Small intestine (tissue), 7 donors: ENCODE measurements at regions not wholly inside any gene's neighbourhood (a gene's known extent, or its start where the extent isn't known, plus 50 kb on each side); places are given as distances from the start of the nearest gene placed in this dataset.

Experiments used
- DNase-seq, 2 donors: peaks; one replicate each; pipeline versions ENCODE4 v3.0.0 to v3.0.0-alpha.2; 2013
- FAIRE-seq: peaks from 2 replicates; lab custom pipeline; 2012; peaks lifted over from hg19 to GRCh38; lab: Jason Lieb, UNC
- H3K27ac ChIP-seq, 3 donors: one replicate each; pipeline ENCODE4 v1.5.1; 2013; ENCODE audit warnings: low read length in 2 of 3, mild to moderate bottlenecking in 2 of 3, control low read depth in 1 of 3, inconsistent platforms in 1 of 3, low read depth in 1 of 3, moderate library complexity in 1 of 3
- H3K27me3 ChIP-seq, 3 donors: one replicate each; pipeline ENCODE4 v1.6.1; 2013; ENCODE audit warnings: low read length in 3 of 3, inconsistent platforms in 1 of 3; ENCODE audit not compliant: control insufficient read depth in 3 of 3, insufficient read depth in 3 of 3
- H3K36me3 ChIP-seq, 3 donors: one replicate each; pipeline ENCODE4 v1.6.1; 2013; ENCODE audit warnings: low read length in 3 of 3, inconsistent platforms in 1 of 3, low read depth in 1 of 3, mild to moderate bottlenecking in 1 of 3, moderate library complexity in 1 of 3; ENCODE audit not compliant: control insufficient read depth in 3 of 3, insufficient read depth in 2 of 3
- H3K4me1 ChIP-seq, 3 donors: one replicate each; pipeline ENCODE4 v1.6.1; 2013; ENCODE audit warnings: low read length in 2 of 3, inconsistent platforms in 1 of 3, low read depth in 1 of 3, mild to moderate bottlenecking in 1 of 3, moderate library complexity in 1 of 3; ENCODE audit not compliant: control insufficient read depth in 3 of 3, insufficient read depth in 2 of 3
- H3K4me3 ChIP-seq, 3 donors: one replicate each; pipeline ENCODE4 v1.5.1; 2013; ENCODE audit warnings: low read length in 3 of 3, control low read depth in 1 of 3, inconsistent platforms in 1 of 3, low read depth in 1 of 3, mild to moderate bottlenecking in 1 of 3, moderate library complexity in 1 of 3
- H3K9me3 ChIP-seq, 2 donors: one replicate each; pipeline ENCODE4 v1.6.1; 2013; ENCODE audit warnings: low read depth in 1 of 2, low read length in 1 of 2; ENCODE audit not compliant: control insufficient read depth in 2 of 2, insufficient read depth in 1 of 2
- WGBS, 3 donors: extraction: QIAGEN DNeasy Blood & Tissue Kit; methylation state at CpG; one replicate each; pipeline ENCODE4 v1.1.7; 2013; 5-methylcytosine and 5-hydroxymethylcytosine counted together
- donor health status: healthy with polysubstance abuse.
- donor health status: control.
- donor health status: control.
- donor health status: Bipolar disorder and iron deficiency.
- donor health status: healthy.

- FAIRE-seq (no peak), DNase-seq (no peak)
- no peaks in the 10 kb centered on the region for H3K4me1 ChIP-seq
- H3K4me3 ChIP-seq = no peak overlapping the region
- H3K36me3 ChIP-seq = no peaks in the 10 kb centered on the region
- H3K27ac ChIP-seq = no peak overlapping the region
- H3K9me3 ChIP-seq = no peaks in the 10 kb centered on the region
- 80 to 86% (median 84%) methylated on average over 4 of the region's 4 CpGs for WGBS, 3 donors
- H3K27me3 ChIP-seq = no peaks in the 10 kb centered on the region
Observed at GRCh38 chr15:47411733-47412132, 305.6 kb upstream of the SEMA6D start.

DNA sequence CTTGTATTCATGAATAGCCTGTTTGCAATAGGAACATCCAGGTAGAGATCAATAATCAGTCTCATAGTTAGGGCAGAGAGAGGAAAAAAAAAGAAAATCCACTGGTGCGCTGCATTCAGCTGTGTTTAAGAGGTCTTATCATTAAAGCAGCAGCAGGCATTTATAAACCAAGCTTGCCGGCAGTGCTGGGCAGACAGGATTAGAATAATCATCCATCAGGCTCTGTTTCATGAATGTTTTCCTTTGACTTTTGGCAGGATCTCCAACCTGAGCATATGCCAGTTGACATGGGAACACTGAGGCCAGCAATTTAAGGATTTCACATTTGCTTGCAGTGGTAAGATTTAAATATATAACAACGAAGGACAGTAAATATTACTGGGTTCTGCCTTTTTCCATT, 305.2 kb upstream of the SEMA6D start:
- H3K27me3 ChIP-seq = no peaks in the 10 kb centered on the region
- H3K4me1 ChIP-seq = no peaks in the 10 kb centered on the region
- FAIRE-seq (no peak), DNase-seq (no peak)
- H3K4me3 ChIP-seq = no peak overlapping the region
- WGBS, 3 donors = 57 to 77% (median 73%) methylated on average over 3 of the region's 3 CpGs
- no peaks in the 10 kb centered on the region for H3K9me3 ChIP-seq
- H3K27ac ChIP-seq = no peak overlapping the region
- H3K36me3 ChIP-seq = no peaks in the 10 kb centered on the region

- DNase-seq = no peak
- Histone ChIP-seq H3K27me3 (no peaks in the 10 kb centered on the region), H3K4me3 (no peak overlapping the region), H3K9me3 (no peaks in the 10 kb centered on the region), H3K36me3 (no peaks in the 10 kb centered on the region), H3K27ac (no peak overlapping the region), H3K4me1 (no peaks in the 10 kb centered on the region)
- FAIRE-seq = no peak
- 93 to 97% (median 96%) methylated on average over 4 of the region's 4 CpGs for WGBS, 3 donors
Observed at GRCh38 chr15:47412802-47413201, 304.5 kb upstream of the SEMA6D start.

DNA sequence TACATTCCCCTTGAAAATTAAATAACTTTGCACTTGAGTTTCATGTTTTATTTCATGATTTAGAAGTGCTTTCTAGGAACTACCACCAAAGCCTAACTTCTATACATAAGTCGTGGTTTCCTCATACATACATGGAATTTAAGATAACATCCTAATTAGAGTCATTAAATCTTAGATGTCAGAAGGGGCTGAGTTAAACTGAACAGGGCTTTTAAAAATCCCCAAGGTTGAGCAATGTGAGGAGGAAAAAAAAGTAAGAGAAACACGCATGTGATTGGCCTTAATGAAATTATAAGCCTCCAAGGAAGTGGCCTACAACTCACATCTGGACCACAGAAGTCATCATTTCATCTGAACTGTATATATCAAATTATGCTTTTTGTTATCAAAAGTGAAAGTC, 303.1 kb upstream of the SEMA6D start:
- Histone ChIP-seq H3K4me3 (no peak overlapping the region), H3K36me3 (no peaks in the 10 kb centered on the region), H3K27me3 (no peaks in the 10 kb centered on the region), H3K27ac (no peak overlapping the region), H3K4me1 (no peaks in the 10 kb centered on the region), H3K9me3 (no peaks in the 10 kb centered on the region)
- DNase-seq = no peak
- 64 to 70% (median 69%) methylated on average over 2 of the region's 2 CpGs for WGBS, 3 donors
- no peak for FAIRE-seq

GRCh38 chr15:47415539-47415971, 301.8 kb upstream of the SEMA6D start:
- FAIRE-seq = no peak
- Histone ChIP-seq H3K27ac (no peak overlapping the region), H3K4me1 (no peaks in the 10 kb centered on the region), H3K4me3 (no peak overlapping the region), H3K9me3 (no peaks in the 10 kb centered on the region), H3K27me3 (no peaks in the 10 kb centered on the region), H3K36me3 (no peaks in the 10 kb centered on the region)
- DNase-seq = no peak
- WGBS, 3 donors = 71 to 79% (median 75%) methylated on average over 1 of the region's 1 CpG

DNA sequence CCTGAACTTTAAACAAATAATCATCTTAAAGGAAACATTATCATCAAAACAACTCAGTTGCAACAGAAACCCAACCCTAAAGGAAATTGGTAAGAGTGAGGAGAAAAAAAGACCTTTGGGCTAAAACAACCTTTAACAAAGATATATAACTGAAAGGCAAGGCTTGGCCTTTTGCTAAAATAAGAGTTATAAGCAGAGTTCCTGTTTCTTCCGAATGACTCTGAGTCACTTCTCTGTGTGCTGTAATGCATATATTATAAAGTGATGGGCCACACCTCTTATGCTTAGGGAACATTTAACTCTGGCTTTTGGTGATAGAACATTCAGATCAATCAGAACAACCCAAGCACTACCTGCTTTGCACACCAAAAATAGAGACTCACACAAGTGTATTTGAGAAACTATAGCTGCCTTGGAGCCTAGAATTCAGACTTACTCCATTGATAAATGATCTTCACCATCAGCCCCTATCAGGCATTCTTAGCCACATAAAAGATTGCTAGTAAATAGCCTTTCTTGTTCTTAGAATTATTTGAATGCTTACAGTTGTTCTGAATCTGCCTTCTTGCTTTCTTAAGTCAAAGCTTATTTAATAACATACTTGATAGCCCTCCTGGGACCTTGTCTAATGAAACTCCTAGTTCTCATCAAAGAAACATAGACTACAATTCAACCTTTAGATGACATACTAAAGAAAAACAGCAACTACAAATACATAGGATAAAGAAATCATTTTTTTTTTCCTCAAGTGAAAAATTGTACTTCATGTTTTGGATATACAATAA, 294.2 kb upstream of the SEMA6D start:
- Histone ChIP-seq H3K36me3 (no peaks in the 10 kb centered on the region), H3K4me1 (no peaks in the 10 kb centered on the region), H3K27ac (no peak overlapping the region), H3K27me3 (no peaks in the 10 kb centered on the region), H3K9me3 (no peaks in the 10 kb centered on the region), H3K4me3 (no peak overlapping the region)
- no peak for FAIRE-seq
- 11 to 20% (median 16%) methylated on average over 1 of the region's 1 CpG for WGBS, 3 donors
- peak in 1 of 2 donors; percentile 23 for DNase-seq

- Histone ChIP-seq H3K4me3 (no peak overlapping the region), H3K27me3 (no peaks in the 10 kb centered on the region), H3K27ac (no peak overlapping the region), H3K9me3 (no peaks in the 10 kb centered on the region), H3K4me1 (peaks cover 0 to 4% (median 0%) of the 10 kb centered on the region in 3 donors), H3K36me3 (no peaks in the 10 kb centered on the region)
- peak; percentile 59 to 63 for DNase-seq
- WGBS, 3 donors = 5 to 38% (median 35%) methylated on average over 1 of the region's 1 CpG
- FAIRE-seq = no peak
Observed at GRCh38 chr15:47427463-47427862, 289.8 kb upstream of the SEMA6D start.

DNA sequence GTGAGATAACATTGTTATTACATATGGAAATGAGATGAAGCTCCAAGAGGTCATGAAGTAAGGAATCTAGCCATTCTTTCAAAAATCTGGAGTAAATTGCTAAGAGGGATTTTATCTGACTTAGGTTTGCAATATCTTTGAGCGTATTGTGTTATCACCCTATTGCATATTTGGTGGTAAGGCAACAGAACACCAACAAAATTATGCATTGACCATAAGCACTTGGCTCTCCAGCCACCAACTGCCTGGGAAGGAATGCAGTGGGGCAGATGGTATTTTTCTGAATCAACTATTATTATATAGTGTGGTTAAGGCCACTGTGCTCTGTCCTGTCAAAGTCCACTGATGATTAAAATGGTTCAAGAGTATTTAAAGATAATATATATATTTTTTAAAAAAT, 287.9 kb upstream of the SEMA6D start:
- no peaks in the 10 kb centered on the region for H3K27me3 ChIP-seq
- H3K4me3 ChIP-seq = no peak overlapping the region
- H3K4me1 ChIP-seq = peaks cover 0 to 4% (median 0%) of the 10 kb centered on the region in 3 donors
- WGBS, 3 donors = 77 to 91% (median 90%) methylated on average over 1 of the region's 1 CpG
- no peak overlapping the region for H3K27ac ChIP-seq
- no peaks in the 10 kb centered on the region for H3K9me3 ChIP-seq
- DNase-seq = no peak
- no peak for FAIRE-seq
- no peaks in the 10 kb centered on the region for H3K36me3 ChIP-seq

DNA sequence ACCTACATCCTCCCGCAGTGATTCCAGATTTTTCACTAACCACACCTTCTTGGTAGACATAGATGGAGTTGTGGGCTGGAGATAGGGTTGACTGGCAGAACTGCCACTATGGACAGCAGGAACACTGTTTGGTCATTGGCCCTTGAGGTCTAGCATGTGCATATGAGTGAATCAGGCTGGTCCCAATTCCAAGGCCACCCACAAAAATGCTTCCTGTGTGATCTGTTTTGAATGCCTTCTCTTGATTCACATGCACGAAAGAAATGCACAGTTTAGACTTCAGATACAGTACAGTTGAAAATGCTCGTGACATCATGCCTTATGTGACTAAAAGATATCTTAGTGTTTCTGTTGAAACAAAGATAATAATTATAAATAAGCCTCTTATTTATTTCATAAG, 285.8 kb upstream of the SEMA6D start:
- WGBS, 3 donors = 83 to 87% (median 86%) methylated on average over 3 of the region's 3 CpGs
- no peak overlapping the region for H3K27ac ChIP-seq
- peaks cover 0 to 4% (median 0%) of the 10 kb centered on the region in 3 donors for H3K4me1 ChIP-seq
- H3K36me3 ChIP-seq = no peaks in the 10 kb centered on the region
- H3K4me3 ChIP-seq = no peak overlapping the region
- H3K27me3 ChIP-seq = no peaks in the 10 kb centered on the region
- H3K9me3 ChIP-seq = no peaks in the 10 kb centered on the region
- DNase-seq (no peak), FAIRE-seq (no peak)
